Stimulated activated naive CD8-positive, alpha-beta T cell treated with anti-CD3 and anti-CD28 coated beads, Interleukin-15, Interleukin-2, amounts not matched to agents 100 ng/mL and 50 ng/mL, for 24 hours (primary cell): ENCODE measurements at regions not wholly inside any gene's neighbourhood (a gene's known extent, or its start where the extent isn't known, plus 50 kb on each side); places are given as distances from the start of the nearest gene placed in this dataset.

ENCODE experiments used
- H3K27ac Mint-ChIP-seq: one replicate; pipeline ENCODE4 v1.8.0; 2021; ENCODE audit warnings: mild to moderate bottlenecking, mixed read lengths
- H3K27me3 Mint-ChIP-seq: one replicate; pipeline ENCODE4 v1.8.0; 2021; ENCODE audit warnings: mixed read lengths
- H3K36me3 Mint-ChIP-seq: one replicate; pipeline ENCODE4 v1.8.0; 2021; ENCODE audit warnings: low read depth, mixed read lengths
- H3K4me1 Mint-ChIP-seq: one replicate; pipeline ENCODE4 v1.8.0; 2021; ENCODE audit warnings: low read depth, mixed read lengths
- H3K4me3 Mint-ChIP-seq: one replicate; pipeline ENCODE4 v1.8.0; 2021; ENCODE audit warnings: mild to moderate bottlenecking, mixed read lengths
- H3K9me3 Mint-ChIP-seq: one replicate; pipeline ENCODE4 v1.8.0; 2021; ENCODE audit warnings: mixed read lengths

GRCh38 chrX:149060921-149061320 is 444.2 kb downstream of the IDS start:
- Mint-ChIP-seq H3K9me3 (no peaks in the 10 kb centered on the region), H3K4me3 (no peak overlapping the region), H3K4me1 (no peaks in the 10 kb centered on the region), H3K27ac (no peak overlapping the region), H3K27me3 (no peaks in the 10 kb centered on the region), H3K36me3 (no peaks in the 10 kb centered on the region)
